CD4-positive, alpha-beta T cell (primary cell): ENCODE measurements at regions not wholly inside any gene's neighbourhood (a gene's known extent, or its start where the extent isn't known, plus 50 kb on each side); places are given as distances from the start of the nearest gene placed in this dataset.

Source experiments
- ATAC-seq: fragments of 200-7000 bp; cut with Tn5 transposase; one replicate; pipeline ENCODE4 v1.10.0; 2022; ENCODE audit warnings: mild to moderate bottlenecking; ENCODE audit not compliant: poor library complexity
- CTCF ChIA-PET: fragments of 350-600 bp; sonication (Branson Sonifier 250); formaldehyde crosslinking; loops from one replicate; lab custom pipeline; 2021; ENCODE audit warnings: antibody characterized with exemption, inconsistent platforms; lab: Charles Lee
- POLR2A ChIA-PET: fragments of 350-600 bp; sonication (Branson Sonifier 250); formaldehyde crosslinking; loops from one replicate; lab custom pipeline; 2021; ENCODE audit warnings: antibody characterized with exemption, inconsistent platforms; lab: Charles Lee
- DNase-seq, 14 experiments: peaks; one replicate each; pipeline ENCODE4 v3.0.0-alpha.2; 2013 to 2020; ENCODE audit warnings: mixed read lengths in 2 of 14
- H3K27ac ChIP-seq, 2 donors: one replicate each; pipeline versions ENCODE4 v1.5.1 to v1.7.0; 2013; ENCODE audit warnings: low read length in 2 of 2, low read depth in 1 of 2, mild to moderate bottlenecking in 1 of 2
- H3K27me3 ChIP-seq, 2 experiments: 1 replicate in 1 of 2; 2 replicates in 1 of 2; pipeline versions ENCODE4 v1.6.1 to v1.7.0; 2013; ENCODE audit warnings: low read length in 2 of 2, control low read depth in 1 of 2, mild to moderate bottlenecking in 1 of 2, moderate library complexity in 1 of 2; ENCODE audit not compliant: insufficient read depth in 2 of 2, control insufficient read depth in 1 of 2
- H3K36me3 ChIP-seq: one replicate; pipeline ENCODE4 v1.6.1; 2013; ENCODE audit warnings: low read length, control low read depth; ENCODE audit not compliant: insufficient read depth
- H3K4me1 ChIP-seq: one replicate; pipeline ENCODE4 v1.6.1; 2013; ENCODE audit warnings: low read length, control low read depth; ENCODE audit not compliant: insufficient read depth
- H3K4me3 ChIP-seq: one replicate; pipeline ENCODE4 v1.5.1; 2013; ENCODE audit warnings: mild to moderate bottlenecking, low read length, moderate library complexity
- H3K9me3 ChIP-seq, 2 experiments: 1 replicate in 1 of 2; 2 replicates in 1 of 2; pipeline versions ENCODE4 v1.6.1 to v1.7.0; 2013; ENCODE audit warnings: low read length in 2 of 2, mild to moderate bottlenecking in 2 of 2, control low read depth in 1 of 2, moderate library complexity in 1 of 2; ENCODE audit not compliant: control insufficient read depth in 1 of 2, insufficient read depth in 1 of 2
- H3K27ac Mint-ChIP-seq: one replicate; pipeline ENCODE4 v1.8.0; 2020; ENCODE audit warnings: mixed read lengths
- H3K27me3 Mint-ChIP-seq: one replicate; pipeline ENCODE4 v1.8.0; 2021; ENCODE audit warnings: mixed read lengths
- H3K36me3 Mint-ChIP-seq: one replicate; pipeline ENCODE4 v1.8.0; 2021; ENCODE audit warnings: low read depth, mixed read lengths
- H3K4me1 Mint-ChIP-seq: one replicate; pipeline ENCODE4 v1.8.0; 2021; ENCODE audit warnings: low read depth, mixed read lengths
- H3K4me3 Mint-ChIP-seq: one replicate; pipeline ENCODE4 v1.8.0; 2020; ENCODE audit warnings: mild to moderate bottlenecking, mixed read lengths
- H3K9me3 Mint-ChIP-seq: one replicate; pipeline ENCODE4 v1.8.0; 2020; ENCODE audit warnings: mixed read lengths
- CTCF ChIP-seq: fragments of 200-600 bp; IDR thresholded peaks from one replicate; pipeline ENCODE4 v1.8.0; 2022; ENCODE audit warnings: antibody characterized with exemption, mild to moderate bottlenecking
- intact Hi-C, 2 experiments: fragments of 100-400 bp; cut with DNase I in 1 of 2; cut with micrococcal nuclease in 1 of 2; formaldehyde crosslinking; loops; one replicate each; pipeline versions ENCODE4 v1.15.1 to v1.9.0; 2023 to 2025; cut with DNase I, micrococcal nuclease

DNA sequence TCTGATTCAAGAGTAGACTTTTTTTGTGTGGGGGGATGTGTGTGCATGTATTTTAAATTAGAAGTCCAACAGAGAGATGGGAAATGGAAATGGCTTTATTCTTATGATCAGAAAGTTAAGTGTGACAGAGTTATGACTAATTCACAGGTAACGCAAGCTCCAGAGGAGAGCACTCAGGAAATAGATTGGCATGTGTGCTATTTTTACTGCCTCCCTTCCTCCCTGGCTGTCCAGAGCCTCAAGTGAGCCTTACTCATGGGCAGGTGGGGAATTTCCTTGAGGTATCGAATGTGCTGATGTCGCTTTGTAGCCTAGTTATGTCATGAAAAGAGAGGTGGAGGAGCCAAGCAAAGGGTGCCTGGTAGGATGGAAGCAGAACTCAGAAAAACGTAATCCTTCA is 70.3 kb upstream of the BDNF start:
- TF ChIP-seq CTCF = no peak
- no peak for ATAC-seq
- POLR2A ChIA-PET = no interaction called here

DNA sequence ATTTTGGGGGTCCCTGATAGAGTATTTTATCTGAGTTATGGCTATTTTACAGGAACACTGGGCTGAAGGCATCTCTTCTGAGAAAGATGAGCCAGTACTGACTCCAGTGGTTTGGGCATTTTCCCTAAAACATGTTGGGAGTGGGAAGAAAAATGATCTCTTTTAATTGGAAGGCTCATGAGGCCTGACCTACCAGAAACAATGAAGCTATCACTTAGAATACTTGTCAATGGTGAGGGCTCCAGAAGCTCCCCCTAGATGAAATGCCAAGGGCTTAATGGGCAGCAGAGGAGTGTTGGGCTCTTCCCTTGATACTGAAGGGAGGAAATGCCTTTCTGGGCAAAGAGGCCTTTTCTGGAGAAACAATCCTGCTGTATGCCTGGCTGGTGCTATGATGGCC is 63.5 kb upstream of the BDNF start:
- no peak for ATAC-seq
- no peak for TF ChIP-seq CTCF
- POLR2A ChIA-PET = no interaction called here
- Histone ChIP-seq H3K4me3 (no peak overlapping the region), H3K9me3 (no peaks in the 10 kb centered on the region), H3K27ac (no peak overlapping the region), H3K4me1 (no peaks in the 10 kb centered on the region), H3K36me3 (no peaks in the 10 kb centered on the region), H3K27me3 (no peaks in the 10 kb centered on the region)
- Mint-ChIP-seq H3K9me3 (peaks cover 2% of the 10 kb centered on the region), H3K36me3 (no peaks in the 10 kb centered on the region), H3K27ac (no peak overlapping the region), H3K4me1 (no peaks in the 10 kb centered on the region), H3K4me3 (no peak overlapping the region), H3K27me3 (no peaks in the 10 kb centered on the region)
- intact Hi-C loops = no loop called here
- CTCF ChIA-PET = no interaction called here
- DNase-seq = no peak

More for the DNA sequence above, 70.3 kb upstream of the BDNF start:
- Histone ChIP-seq H3K36me3 (no peaks in the 10 kb centered on the region), H3K4me3 (no peak overlapping the region), H3K9me3 (no peaks in the 10 kb centered on the region), H3K4me1 (no peaks in the 10 kb centered on the region), H3K27me3 (no peaks in the 10 kb centered on the region), H3K27ac (no peak overlapping the region)
- H3K36me3 Mint-ChIP-seq = no peaks in the 10 kb centered on the region
- no peaks in the 10 kb centered on the region for H3K4me1 Mint-ChIP-seq
- H3K27me3 Mint-ChIP-seq = no peaks in the 10 kb centered on the region
- no peak for DNase-seq
- H3K4me3 Mint-ChIP-seq = no peak overlapping the region
- CTCF ChIA-PET = no interaction called here
- intact Hi-C loops = no loop called here
- H3K9me3 Mint-ChIP-seq = peaks cover 5% of the 10 kb centered on the region
- no peak overlapping the region for H3K27ac Mint-ChIP-seq

DNA sequence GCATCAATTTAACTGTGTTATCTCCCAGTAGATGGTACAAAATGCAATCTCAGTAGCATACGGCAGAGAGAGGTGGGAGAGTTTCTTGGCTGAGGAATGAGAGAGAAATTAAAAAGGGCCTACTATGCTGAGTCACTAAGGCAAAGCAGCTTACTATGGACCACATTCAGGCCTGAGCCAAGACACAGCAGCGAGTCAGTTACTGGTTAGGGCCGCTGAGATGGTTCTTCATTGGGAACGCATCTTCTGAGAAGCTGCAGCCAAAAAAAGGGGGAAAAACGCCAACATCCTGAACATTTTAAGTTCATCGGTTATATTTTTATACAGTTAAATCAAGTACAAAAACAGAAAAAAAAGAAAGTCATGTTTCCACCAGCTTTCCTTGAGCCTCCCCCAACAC is 61.1 kb upstream of the BDNF start:
- H3K27ac ChIP-seq = no peak overlapping the region
- CTCF ChIA-PET = no interaction called here
- H3K4me1 Mint-ChIP-seq = no peaks in the 10 kb centered on the region
- H3K9me3 Mint-ChIP-seq = peaks cover 5% of the 10 kb centered on the region
- POLR2A ChIA-PET = no interaction called here
- H3K4me3 ChIP-seq = no peak overlapping the region
- ATAC-seq (no peak), DNase-seq (no peak)
- no peaks in the 10 kb centered on the region for H3K36me3 Mint-ChIP-seq
- H3K4me3 Mint-ChIP-seq = no peak overlapping the region
- no peaks in the 10 kb centered on the region for H3K9me3 ChIP-seq
- H3K4me1 ChIP-seq = no peaks in the 10 kb centered on the region
- no peaks in the 10 kb centered on the region for H3K27me3 ChIP-seq
- H3K36me3 ChIP-seq = no peaks in the 10 kb centered on the region
- intact Hi-C loops = no loop called here
- no peaks in the 10 kb centered on the region for H3K27me3 Mint-ChIP-seq
- TF ChIP-seq CTCF = no peak
- no peak overlapping the region for H3K27ac Mint-ChIP-seq
